Keratinocyte (primary cell): ENCODE measurements at regions not wholly inside any gene's neighbourhood (a gene's known extent, or its start where the extent isn't known, plus 50 kb on each side); places are given as distances from the start of the nearest gene placed in this dataset.

Experiments used
- CTCF ChIP-seq, 3 experiments: IDR thresholded peaks in 1 of 3; conservative IDR thresholded peaks in 1 of 3; optimal IDR thresholded peaks in 1 of 3; 2 replicates in 2 of 3; 3 replicates in 1 of 3; pipeline versions ENCODE3 to v1.5.1; 2011; ENCODE audit warnings: low read length in 3 of 3, mild to moderate bottlenecking in 3 of 3, moderate library complexity in 2 of 3, control low read depth in 1 of 3, inconsistent platforms in 1 of 3; ENCODE audit not compliant: insufficient read depth in 2 of 3; ENCODE audit errors: extremely low read depth in 1 of 3
- EZH2 ChIP-seq: IDR thresholded peaks from one replicate; pipeline ENCODE4 v1.6.1; 2012; ENCODE audit warnings: inconsistent platforms, mild to moderate bottlenecking, low read length, moderate library complexity

GRCh38 chr1:90092441-90092840 lies 97.5 kb downstream of the ZNF326 start:
- TF ChIP-seq CTCF (optimal IDR thresholded peaks at IDR 0.05 in 1 of 3, IDR thresholded peaks at IDR 0.05 in 1 of 3, conservative IDR thresholded peaks at IDR 0.05 in 1 of 3; ENCODE audit: extremely low read depth in 1 of 3, insufficient read depth in 2 of 3, low read length in 3 of 3): no peak
- no peak for TF ChIP-seq EZH2
